H1 (cell line): ENCODE measurements at regions not wholly inside any gene's neighbourhood (a gene's known extent, or its start where the extent isn't known, plus 50 kb on each side); places are given as distances from the start of the nearest gene placed in this dataset.

Source experiments
- BCL11A ChIP-seq, 2 experiments: IDR thresholded peaks; one replicate each; pipeline ENCODE4 v1.6.1; 2011; ENCODE audit warnings: low read depth in 2 of 2, low read length in 2 of 2, mild to moderate bottlenecking in 2 of 2
- CHD2 ChIP-seq: IDR thresholded peaks from 2 replicates; pipeline ENCODE4 v1.6.1; 2012; ENCODE audit warnings: low read length, improper control_type of control experiment
- EZH2 ChIP-seq: fragments of 200-600 bp; sonication (generic); IDR thresholded peaks from 2 replicates; pipeline ENCODE4 v1.7.1; 2012; ENCODE audit warnings: low read depth, mild to moderate bottlenecking, moderate library complexity, low read length, inconsistent platforms; ENCODE audit not compliant: severe bottlenecking
- GABPA ChIP-seq: IDR thresholded peaks from 2 replicates; pipeline ENCODE4 v1.6.1; 2011; ENCODE audit warnings: mild to moderate bottlenecking, low read length, moderate library complexity, borderline replicate concordance; ENCODE audit not compliant: insufficient read depth
- JUN ChIP-seq: IDR thresholded peaks from 2 replicates; pipeline ENCODE4 v1.6.1; 2011; ENCODE audit warnings: low read depth, mild to moderate bottlenecking, improper control_type of control experiment, low read length
- PHF8 ChIP-seq: fragments of 200-600 bp; sonication (generic); conservative IDR thresholded peaks from 2 replicates; pipeline ENCODE4 v1.7.1; 2012; ENCODE audit warnings: low read depth, mild to moderate bottlenecking, inconsistent platforms, low read length, moderate library complexity
- POU5F1 ChIP-seq: IDR thresholded peaks from 2 replicates; pipeline ENCODE4 v1.6.1; 2011; ENCODE audit warnings: low read depth, mild to moderate bottlenecking, low read length, moderate library complexity
- SIN3A ChIP-seq, 2 experiments: IDR thresholded peaks in 1 of 2; conservative IDR thresholded peaks in 1 of 2; 2 replicates each; pipeline ENCODE4 v1.6.1; 2011 to 2012; ENCODE audit warnings: low read length in 2 of 2, improper control_type of control experiment in 1 of 2, low read depth in 1 of 2, mild to moderate bottlenecking in 1 of 2
- SIX5 ChIP-seq: IDR thresholded peaks from 2 replicates; pipeline ENCODE4 v1.6.1; 2011; ENCODE audit warnings: mild to moderate bottlenecking, low read depth, low read length
- SP1 ChIP-seq: IDR thresholded peaks from 2 replicates; pipeline ENCODE4 v1.6.1; 2011; ENCODE audit warnings: low read depth, low read length
- SP4 ChIP-seq: IDR thresholded peaks from 2 replicates; pipeline ENCODE4 v1.6.1; 2012; ENCODE audit warnings: low read length, inconsistent platforms
- TCF12 ChIP-seq: IDR thresholded peaks from 2 replicates; pipeline ENCODE4 v1.6.1; 2011; ENCODE audit warnings: low read depth, mild to moderate bottlenecking, low read length
- TF ChIP-seq, protein P1 (sequence below), 3 experiments: IDR thresholded peaks; 1 replicate in 2 of 3; 2 replicates in 1 of 3; pipeline versions ENCODE4 v1.5.1 to v1.6.1; 2011; ENCODE audit warnings: low read length in 3 of 3, mild to moderate bottlenecking in 3 of 3, inconsistent platforms in 2 of 3, low read depth in 1 of 3, moderate library complexity in 1 of 3; ENCODE audit not compliant: insufficient read depth in 1 of 3; ENCODE audit errors: control extremely low read depth in 1 of 3

DNA sequence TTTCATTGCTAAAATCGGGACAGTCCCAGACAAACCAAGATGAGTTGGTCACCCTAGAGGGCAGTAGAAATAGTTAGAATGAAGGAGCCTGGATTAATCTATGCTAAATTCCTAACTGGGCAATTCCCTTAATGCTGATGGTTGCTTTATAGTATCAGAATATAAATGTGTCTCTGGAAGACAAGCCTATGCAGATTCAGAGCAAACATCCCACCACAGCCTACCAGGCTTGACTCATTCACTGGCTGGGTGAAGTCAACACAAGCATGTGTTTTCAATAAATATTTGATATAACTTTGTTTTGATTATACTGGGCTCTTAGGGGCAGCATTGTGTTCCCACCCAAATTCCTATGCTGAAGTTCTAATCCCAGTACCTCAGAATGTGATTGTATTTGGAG lies 79.3 kb downstream of the RMI1 start:
- TF ChIP-seq BCL11A (IDR thresholded peaks at IDR 0.05; ENCODE audit: low read depth in 2 of 2, low read length in 2 of 2) = no peak
- TF ChIP-seq, protein P1, sequence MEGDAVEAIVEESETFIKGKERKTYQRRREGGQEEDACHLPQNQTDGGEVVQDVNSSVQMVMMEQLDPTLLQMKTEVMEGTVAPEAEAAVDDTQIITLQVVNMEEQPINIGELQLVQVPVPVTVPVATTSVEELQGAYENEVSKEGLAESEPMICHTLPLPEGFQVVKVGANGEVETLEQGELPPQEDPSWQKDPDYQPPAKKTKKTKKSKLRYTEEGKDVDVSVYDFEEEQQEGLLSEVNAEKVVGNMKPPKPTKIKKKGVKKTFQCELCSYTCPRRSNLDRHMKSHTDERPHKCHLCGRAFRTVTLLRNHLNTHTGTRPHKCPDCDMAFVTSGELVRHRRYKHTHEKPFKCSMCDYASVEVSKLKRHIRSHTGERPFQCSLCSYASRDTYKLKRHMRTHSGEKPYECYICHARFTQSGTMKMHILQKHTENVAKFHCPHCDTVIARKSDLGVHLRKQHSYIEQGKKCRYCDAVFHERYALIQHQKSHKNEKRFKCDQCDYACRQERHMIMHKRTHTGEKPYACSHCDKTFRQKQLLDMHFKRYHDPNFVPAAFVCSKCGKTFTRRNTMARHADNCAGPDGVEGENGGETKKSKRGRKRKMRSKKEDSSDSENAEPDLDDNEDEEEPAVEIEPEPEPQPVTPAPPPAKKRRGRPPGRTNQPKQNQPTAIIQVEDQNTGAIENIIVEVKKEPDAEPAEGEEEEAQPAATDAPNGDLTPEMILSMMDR (IDR thresholded peaks at IDR 0.05; ENCODE audit: control extremely low read depth in 1 of 3, insufficient read depth in 1 of 3, low read depth in 1 of 3, low read length in 3 of 3) = no peak
- no peak for TF ChIP-seq SP4
- no peak for TF ChIP-seq SIX5
- TF ChIP-seq CHD2 = no peak
- no peak for TF ChIP-seq POU5F1
- TF ChIP-seq EZH2 = no peak
- TF ChIP-seq TCF12 = no peak
- no peak for TF ChIP-seq SIN3A (conservative IDR thresholded peaks at IDR 0.05 in 1 of 2, IDR thresholded peaks at IDR 0.05 in 1 of 2; ENCODE audit: low read depth in 1 of 2, low read length in 2 of 2)
- no peak for TF ChIP-seq SP1
- no peak for TF ChIP-seq JUN
- no peak for TF ChIP-seq PHF8
- no peak for TF ChIP-seq GABPA
